ENCODE measurements at regions not wholly inside any gene's neighbourhood (a gene's known extent, or its start where the extent isn't known, plus 50 kb on each side); places are given as distances from the start of the nearest gene placed in this dataset.

GRCh38 chr13:54489359-54489758 is 1460.7 kb downstream of the OLFM4 start:
- TF ChIP-seq CTCF (conservative IDR thresholded peaks at IDR 0.05; ENCODE audit: low read depth, low read length) (no peak), EZH2phosphoT487 (IDR thresholded peaks at IDR 0.05; ENCODE audit: borderline replicate concordance, low read length) (no peak)

Data from PC-3 (cell line).